SIG-M5 treated with dmso at 0.1 percent for 504 hours (cell line): ENCODE measurements at regions not wholly inside any gene's neighbourhood (a gene's known extent, or its start where the extent isn't known, plus 50 kb on each side); places are given as distances from the start of the nearest gene placed in this dataset.
A peak's percentile ranks its signal among the peaks of the same experiment; 100 is the strongest.
"Not testable (repeated sequence)": the region's sequence is repeated elsewhere in the genome, so short reads cannot be mapped to it uniquely, and the experiment has no call there.

ENCODE experiments used
- DNase-seq: peaks from one replicate; lab custom pipeline; 2025; ENCODE audit not compliant: unreplicated experiment; lab: John Stamatoyannopoulos, UW

DNA sequence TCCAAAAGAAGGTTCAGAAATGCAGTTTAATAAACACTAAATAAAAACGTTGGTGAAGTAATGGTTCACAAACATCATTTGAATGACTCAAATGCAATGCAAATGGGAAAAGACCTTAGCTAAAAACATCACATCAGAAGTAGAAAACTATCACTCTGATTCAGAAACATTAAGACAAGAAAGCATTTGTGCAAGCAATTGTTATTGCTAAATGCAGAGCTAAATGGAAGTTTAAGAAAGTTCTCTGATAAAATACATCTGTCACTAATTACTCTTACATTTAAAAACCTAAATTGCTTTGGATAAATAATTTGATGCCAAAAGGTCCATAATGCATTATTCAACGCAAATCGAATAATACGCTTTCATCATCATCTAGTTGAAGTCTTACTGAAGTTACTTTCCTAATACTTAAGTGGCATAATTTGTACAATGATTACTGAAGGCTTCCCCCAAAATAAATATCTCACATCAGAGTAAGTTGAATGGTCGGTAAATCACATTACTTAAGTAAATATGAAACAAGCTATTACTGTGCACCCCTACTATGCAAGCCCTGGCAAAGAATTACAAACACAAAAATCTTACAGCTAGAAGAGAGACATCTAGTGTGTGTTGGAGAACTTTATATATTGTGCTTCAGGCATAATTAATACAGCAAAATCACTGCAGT is 105.7 kb upstream of the KCTD1 start:
- DNase-seq: no peak

DNA sequence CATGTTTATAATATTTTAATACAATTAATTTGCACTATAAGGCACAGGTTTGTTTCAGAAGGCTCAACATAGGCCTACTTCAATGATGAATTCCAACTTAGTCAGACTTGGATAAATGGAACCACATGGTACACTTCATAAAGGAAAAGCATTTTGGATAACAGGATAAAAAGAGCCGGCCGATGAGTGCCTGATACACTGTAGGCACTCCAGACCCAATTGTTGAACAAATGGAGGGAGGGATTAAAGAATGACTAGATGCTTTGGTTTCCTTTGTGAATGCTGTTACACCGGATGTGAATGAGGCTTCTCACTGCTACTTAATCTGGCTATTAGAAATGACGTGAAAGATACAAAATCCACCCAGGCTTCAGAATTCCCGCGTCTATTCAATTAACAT is 104.1 kb upstream of the KCTD1 start:
- DNase-seq: no peak

DNA sequence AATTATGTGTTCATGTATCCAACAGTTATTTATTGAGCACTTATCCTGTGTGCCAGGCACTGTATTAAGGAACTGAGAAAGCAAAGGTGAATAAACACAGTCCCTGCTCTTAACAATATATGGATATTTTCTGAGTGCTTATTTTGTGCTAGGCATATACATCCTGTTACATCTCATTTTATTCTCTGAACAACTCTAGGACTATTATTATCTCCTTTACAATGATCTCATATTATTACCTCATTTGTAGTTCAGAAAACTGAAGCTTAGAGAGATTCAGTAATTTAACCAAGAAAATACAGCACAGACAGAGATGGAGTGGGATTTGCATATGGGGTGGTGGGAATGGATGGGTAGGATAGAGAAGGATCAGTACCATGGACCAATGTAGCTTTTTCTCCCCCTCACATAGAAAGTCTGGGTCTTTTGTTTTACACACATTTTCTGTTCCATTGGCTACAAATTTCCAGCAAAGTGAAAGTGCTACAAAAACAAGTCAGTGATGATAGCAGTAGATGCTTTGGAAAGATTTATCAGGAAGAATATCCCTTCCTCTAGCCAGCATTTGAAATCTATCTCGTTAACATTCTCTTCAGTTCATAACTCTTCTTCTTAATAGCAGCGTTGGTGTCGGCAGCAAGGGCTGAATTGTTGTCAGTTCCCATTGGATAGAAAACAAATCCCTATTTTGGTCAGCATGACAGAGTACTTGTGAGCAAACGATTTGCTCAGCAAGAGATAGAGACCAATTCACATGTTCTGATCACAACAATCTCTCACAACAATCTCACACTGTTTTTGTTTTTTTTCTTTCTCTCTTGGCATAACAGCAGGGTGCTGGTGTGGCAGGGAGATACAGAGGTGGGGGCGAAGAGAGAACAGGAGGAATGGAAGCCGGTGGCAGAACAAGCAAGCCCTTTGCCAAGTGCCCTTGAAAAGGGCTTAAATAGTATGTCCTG is 102.2 kb upstream of the KCTD1 start:
- DNase-seq: no peak

DNA sequence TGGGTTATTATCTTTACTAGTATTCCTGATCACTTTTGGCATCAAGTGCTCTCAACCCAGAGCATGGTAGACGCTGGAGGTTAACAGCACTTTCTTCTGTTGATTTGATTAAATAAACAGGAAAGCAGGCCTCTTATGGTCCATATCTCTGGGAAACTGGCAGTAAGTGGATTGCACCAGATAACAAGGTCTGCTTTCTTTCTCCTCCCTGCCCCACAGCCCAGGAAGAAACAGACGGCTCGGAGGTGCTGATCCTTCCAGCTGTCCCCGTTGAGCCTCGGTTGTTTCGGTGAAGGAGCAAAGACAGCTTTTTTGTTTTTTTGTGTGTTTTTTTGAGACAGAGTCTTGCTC is 100.8 kb upstream of the KCTD1 start:
- DNase-seq: no peak

DNA sequence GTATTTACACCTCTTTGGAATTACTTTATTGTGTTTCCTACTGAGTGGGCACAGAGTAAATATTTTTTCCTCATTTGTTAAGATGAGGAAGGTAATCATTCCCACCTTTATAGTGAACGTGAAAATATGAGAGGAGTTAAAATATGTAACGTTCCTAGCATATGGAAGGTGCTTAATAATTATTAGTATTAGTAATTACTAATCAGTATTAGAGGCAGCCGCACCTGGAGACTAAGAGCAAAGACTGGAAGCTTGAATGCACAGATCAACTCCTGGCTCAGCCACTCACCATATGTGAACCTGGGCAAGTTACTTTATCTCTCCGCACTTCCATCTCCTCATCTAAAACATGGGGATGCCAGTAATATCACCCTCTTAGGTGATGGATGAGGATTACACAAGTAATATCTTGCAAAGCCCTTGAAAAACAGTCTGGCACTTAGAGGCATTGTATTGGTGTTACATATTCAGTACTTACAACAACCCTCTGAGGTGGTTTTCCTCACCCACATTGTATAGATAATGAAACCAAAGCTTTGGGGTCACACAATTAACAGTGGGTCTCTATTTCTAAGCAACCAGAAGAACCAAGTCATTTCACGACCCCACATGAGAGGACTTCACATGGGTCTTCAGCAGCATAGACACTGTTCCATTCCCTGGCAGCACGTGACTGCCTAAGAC is 100.3 kb upstream of the KCTD1 start:
- no peak for DNase-seq

DNA sequence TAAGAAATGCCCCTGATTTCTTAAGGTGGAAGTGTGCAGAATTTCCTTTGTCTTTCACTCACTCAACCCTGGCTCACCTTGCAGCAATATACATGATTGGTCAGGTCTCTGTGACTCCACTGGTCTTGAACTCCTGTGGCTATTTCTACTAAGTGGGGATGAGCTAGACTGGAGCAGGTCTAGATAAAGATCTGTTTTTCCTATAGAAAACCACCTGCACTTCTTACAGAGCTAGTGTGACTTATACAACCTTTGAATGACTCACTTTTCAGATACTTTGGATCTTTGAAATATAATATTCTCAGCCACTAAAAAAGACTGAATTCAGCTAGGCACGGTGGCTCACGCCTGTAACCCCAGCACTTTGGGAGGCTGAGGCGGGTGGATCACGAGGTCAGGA is 98.5 kb upstream of the KCTD1 start:
- no peak for DNase-seq

DNA sequence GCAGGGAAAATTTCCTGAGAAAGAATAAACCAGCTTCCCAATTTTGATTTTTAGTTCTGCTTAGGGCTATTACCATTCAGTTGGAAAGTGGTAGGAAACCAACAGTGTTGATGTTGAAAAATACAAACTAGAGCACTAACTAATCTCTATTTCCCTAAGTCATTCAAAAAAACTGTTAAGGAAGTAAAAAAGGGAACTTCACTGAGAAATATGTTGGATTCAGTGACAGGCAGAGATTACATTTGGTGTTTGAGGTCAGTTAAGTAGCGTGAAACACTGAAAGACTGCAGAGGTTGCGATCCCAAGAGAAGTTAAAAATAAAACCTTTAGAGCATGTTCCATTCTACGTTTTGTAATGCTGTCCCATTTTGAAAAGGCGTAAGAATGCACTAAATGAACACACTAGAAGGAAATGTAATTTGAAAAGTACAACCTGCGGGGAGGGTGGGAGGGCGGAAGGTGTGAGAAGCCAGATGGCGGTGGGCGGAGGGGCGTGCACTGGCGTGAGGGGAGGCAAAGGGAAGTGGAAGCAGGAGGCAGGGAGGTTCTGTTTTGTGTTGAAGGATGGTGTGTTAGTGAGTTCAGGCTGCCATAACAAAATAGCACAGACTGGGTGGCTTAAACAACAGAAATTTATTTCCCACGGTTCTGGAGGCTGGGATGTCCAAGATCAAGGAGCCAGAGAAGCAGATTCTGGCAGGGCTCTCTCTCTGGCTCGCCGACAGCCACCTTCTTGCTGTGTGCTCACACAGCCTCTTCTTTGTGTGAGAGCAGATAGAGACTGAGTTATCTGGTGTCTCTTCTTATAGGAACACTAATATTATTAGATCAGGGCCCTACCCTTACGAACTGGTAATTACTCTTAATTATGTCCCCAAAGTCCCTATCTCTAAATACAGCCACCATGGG is 94.3 kb upstream of the KCTD1 start:
- peak; percentile 16 for DNase-seq

DNA sequence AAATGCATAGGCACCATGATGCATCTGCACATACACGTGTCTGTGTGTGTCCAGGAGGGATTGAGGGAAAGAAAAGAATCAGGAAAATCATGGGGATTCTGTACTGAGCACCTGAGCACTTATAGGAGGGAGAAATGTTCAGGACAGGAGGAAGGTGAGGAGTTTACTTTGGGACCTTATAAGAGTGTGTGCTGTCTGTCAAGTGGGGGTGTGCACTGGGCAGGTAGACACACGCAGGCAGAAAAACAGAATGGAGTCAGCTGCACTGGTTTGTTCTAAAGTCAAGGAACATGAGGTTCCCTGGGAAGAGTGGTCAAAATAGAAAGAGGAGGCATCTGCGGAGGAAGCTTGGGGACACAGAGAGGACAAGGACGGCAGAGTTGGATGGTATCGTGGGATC is 92.2 kb upstream of the KCTD1 start:
- DNase-seq: no peak

DNA sequence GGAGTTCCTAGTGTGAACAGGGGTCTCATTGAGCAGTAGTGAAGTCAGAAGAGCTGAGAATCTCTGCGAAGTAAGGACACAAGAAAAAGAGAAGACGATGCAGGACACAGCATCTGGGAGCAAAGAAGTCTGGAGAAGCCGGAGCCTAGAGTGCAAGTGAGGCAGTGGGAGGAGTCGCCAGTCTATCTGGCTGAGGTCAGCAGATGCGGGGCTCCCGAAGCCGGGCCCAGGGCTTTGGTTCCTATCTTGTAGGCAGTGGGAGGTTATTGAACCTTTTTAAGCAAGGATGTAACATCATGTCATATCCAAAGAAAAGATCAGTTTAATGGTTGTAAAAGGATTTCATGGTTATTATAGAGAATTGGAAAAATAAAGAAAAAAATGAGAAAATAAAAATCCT is 90.8 kb upstream of the KCTD1 start:
- no peak for DNase-seq

DNA sequence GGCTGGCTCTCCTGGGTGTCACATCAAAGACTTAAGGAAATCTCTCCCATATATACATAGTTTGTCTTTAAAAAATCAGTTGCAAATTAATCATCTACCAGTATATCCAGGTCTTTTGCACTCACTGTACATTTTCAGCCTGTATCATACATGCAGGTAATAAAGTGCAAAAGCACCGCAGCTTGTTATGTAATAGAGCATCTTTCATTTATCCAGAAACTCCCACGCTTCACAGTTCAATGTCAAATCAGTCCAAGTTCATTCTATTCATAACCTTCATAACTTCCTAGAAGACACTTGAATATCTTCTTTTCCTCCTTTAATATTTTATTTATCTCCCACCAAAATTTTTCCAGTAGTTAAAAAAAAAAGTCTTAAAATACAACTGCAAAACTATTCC is 89.6 kb upstream of the KCTD1 start:
- no peak for DNase-seq

DNA sequence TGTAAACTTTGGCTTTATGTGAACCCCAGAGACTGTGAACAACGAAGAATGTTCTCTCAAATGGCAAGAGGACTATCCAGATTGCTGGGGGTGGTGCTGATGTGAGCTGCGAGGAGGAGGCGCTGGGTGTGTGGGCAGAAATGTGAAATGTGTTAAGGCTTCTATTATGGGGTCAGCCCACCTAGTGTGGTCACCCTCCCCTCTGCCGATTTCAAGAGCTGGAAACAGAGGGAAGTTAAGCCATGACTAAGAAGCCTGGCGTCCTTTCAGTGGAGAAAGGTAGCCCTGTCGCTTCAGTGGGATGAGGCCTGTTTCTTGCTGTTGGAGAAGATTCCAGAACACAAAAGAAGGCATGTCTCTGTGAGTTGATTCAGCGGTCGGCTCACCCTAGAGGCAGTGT is 89.0 kb upstream of the KCTD1 start:
- DNase-seq: no peak

DNA sequence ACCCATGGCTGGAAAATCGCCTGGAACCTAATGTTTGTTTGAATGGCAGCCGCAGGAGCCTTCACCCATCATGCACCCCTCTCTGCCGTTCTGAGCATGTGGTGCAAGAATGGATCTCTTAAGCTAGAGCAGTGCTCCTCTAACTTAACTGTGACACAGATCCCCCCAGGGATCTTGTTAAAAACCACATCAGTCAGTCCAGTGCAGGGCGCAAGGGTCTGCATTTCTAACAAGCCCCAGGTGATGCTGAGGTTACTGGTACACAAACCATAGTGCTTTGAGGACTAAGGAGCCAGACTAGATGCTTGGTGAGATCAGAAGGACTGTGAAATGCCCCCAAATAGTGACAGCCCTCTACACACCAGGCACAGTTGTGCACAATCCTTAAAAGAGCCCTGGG is 87.1 kb upstream of the KCTD1 start:
- no peak for DNase-seq

DNA sequence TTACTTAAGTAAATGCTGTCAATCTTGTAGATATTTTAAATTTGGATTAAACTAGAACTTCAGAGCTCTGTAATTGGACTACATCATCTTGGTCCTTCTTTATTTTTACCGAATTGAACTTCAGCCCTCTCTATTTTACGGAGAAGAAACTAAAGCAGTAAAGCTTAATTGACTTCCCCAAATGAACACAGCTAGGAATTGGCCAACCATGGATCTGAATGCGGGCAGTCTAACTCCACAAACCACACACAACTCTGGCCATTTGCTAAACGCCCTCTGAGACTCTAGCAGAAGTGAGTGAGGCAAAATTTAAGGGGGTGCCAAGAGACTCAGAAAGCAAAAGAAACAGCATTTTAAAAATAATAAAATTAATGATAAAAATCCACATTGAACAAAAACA is 86.3 kb upstream of the KCTD1 start:
- no peak for DNase-seq

DNA sequence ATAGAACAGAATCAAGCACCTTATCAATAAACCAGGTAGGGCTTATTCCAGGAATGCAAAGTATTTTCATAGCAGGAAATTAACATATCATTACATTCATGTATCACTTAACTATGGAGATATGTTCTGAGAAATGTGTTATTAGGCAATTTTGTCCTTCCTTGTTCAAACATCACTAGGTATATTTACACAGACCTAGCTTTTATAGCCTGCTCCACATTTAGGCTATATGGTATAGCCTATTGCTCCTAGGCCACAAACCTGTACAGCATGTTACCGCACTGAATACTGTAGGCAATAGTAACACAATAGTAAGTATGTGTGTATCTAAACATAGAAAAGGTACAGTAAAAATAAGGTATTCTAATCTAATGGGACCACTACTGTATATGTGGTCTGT is 82.8 kb upstream of the KCTD1 start:
- no peak for DNase-seq

DNA sequence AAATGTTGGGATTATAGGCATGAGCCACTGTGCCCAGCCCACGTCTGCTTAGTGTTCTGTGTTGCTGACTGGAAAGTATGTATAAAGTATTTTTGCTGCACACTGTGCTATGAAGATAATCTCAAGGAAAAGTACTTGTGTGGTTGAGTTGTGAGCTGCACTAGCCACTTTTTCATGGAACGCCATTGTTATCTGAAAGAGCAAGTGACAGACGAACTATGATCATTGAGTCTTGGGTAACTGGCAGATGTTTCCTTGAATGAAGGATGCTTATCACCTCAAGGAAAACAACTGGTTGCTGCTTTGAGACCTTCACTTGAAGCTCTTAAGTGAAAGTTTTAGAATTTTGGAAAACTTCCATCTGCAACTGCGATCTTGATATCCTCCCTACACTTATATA is 82.2 kb upstream of the KCTD1 start:
- no peak for DNase-seq

DNA sequence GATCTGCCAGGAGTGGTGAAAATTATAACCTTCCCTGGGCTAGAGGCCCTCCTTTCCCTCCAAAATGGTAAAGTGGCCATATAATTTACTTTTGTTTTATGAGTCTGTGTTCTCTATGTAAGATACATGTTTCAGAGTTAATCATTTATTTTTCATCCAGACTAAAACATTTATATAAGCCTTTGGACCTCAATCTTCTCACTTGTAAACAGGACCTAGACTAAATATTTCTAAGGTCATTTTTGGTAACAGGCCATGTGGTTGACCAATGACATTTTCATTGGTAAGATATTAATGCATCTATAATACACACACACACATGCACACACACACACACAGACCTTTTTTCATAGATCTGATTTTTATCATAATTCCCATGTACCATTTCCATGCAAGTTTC is 79.7 kb upstream of the KCTD1 start:
- DNase-seq: no peak

DNA sequence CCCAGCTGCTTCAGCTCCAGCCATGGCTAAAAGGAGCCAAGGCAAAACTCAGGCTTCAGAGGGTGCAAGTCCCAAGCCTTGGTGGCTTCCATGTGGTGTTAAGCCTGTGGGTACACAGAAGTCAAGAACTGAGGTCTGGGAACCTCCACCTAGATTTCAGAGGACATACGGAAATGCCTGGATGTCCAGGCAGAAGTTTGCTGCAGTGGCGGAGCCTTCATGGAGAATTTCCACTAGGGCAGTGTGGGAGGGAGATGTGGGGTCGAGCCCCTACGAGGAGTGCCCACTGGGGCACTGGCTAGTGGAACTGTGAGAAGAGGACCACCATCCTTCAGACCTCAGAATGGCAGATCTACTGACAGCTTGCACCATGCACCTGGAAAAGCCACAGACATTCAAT is 76.1 kb upstream of the KCTD1 start:
- no peak for DNase-seq

DNA sequence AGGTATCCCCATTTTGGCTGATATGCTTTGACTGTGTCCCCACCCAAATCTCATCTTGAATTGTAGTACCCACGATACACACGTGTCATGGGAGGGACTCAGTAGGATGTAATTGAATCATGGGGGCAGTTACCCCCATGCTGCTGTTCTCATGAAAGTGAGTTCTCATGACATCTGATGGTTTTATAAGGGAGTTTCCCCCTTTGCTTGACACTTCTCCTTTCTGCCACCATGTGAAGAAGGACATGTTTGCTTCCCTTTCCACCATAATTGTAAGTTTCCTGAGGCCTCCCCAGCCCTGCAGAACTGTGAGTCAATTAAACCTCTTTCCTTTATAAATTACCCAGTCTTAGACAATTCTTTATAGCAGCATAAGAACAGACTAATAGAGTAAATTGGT is 75.0 kb upstream of the KCTD1 start:
- DNase-seq: not testable (repeated sequence)

DNA sequence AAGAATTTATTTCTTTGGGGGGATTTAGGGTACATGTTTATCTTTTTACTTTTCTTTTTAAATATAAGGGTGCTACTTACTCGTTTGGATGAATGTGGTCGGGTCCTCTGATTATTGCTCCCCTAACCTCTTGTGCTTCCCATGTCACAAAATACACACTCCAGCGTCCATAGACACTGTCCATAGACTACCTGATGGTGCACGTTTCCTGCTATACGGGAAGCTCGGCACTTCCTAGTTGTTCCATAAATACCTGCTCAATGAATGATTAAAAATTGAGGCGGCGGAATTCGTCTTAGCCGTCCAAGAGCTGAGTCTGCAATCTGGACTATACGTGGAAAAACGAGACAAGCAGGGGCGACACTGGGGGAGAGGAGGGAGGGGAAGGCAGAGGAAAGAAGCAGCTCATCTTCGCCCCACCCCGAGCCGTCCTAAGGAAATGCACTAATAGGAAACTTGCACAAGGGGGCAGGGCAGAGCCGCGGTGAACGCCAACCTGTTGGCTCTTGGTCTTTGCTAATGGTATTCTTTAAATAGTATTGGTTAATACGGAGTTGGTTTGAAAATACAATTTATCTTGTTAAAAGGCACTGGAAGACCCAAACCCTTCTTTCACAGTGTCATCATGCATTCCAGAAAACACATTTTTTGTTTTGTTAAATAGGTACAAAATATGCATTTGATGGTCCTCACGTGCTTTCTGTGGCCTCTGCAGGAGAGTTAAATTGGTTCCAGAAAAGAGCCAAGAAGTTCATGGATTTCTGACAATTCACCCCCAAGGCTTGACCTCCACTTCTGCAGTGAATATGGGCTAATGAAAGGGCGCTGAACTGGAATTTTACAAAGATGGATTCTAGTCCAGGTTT is 73.0 kb upstream of the KCTD1 start:
- DNase-seq: peak; percentile 13

DNA sequence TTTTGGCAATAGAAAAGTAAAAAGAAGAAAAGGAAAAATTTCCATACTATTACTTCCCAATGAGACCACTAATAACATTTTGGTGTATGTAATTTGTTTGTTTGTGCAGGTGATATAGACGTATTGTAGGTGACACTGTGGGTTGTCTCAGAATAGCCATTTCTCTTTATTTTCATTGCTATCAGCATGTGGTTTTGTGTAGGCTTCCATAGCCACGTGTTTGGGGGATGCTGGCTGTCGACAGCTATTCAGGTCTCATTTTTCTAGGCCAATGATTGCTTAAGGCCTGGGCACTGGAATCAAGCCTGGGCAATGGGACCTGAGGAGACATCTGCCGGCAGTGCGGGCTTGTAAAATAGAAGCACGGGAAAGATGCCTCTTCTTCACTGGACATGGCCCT is 71.0 kb upstream of the KCTD1 start:
- no peak for DNase-seq
